HepG2 (cell line): ENCODE measurements at regions not wholly inside any gene's neighbourhood (a gene's known extent, or its start where the extent isn't known, plus 50 kb on each side); places are given as distances from the start of the nearest gene placed in this dataset.
"Not testable (repeated sequence)": the region's sequence is repeated elsewhere in the genome, so short reads cannot be mapped to it uniquely, and the experiment has no call there.

ENCODE experiments used
- ATAC-seq: fragments of 200-7000 bp; cut with Tn5 transposase; 3 replicates; pipeline ENCODE4 v1.9.1; 2020; ENCODE audit warnings: mild to moderate bottlenecking, moderate library complexity
- BruUV-seq: library from RNA; stranded (reverse); fragments of 400-500 nt; replicated peaks from 2 replicates; lab custom pipeline; 2021; lab: Mats Ljungman, UMichigan
- CTCF ChIA-PET: fragments of 300-600 bp; formaldehyde crosslinking; extraction: SDS; loops from one replicate; lab custom pipeline; 2021; ENCODE audit warnings: low total read pairs, inconsistent platforms, low intra/inter-chr PET ratio; lab: Yijun Ruan, JAX
- POLR2A ChIA-PET: fragments of 350-600 bp; sonication (Branson Sonifier 250); formaldehyde crosslinking; loops from one replicate; lab custom pipeline; 2020; ENCODE audit warnings: antibody characterized with exemption, inconsistent platforms; lab: Yijun Ruan, JAX
- DNase-seq: peaks from one replicate; pipeline ENCODE4 v3.0.0-alpha.2; 2015; ENCODE audit warnings: low spot score
- FAIRE-seq: peaks from 3 replicates; lab custom pipeline; 2011; peaks lifted over from hg19 to GRCh38; lab: Jason Lieb, UNC
- H2AFZ ChIP-seq: one replicate; pipeline ENCODE4 v1.6.1; 2011; ENCODE audit warnings: low read length, inconsistent platforms
- H3K27ac ChIP-seq: fragments of 300-600 bp; 3 replicates; pipeline ENCODE4 v1.8.0; 2011; ENCODE audit warnings: mixed run types, mild to moderate bottlenecking, mixed read lengths, low read length, inconsistent platforms; ENCODE audit not compliant: insufficient read depth; ENCODE audit errors: extremely low read length
- H3K27me3 ChIP-seq, 2 experiments: fragments of 200-600 bp in 1 of 2; 2 replicates in 1 of 2; 3 replicates in 1 of 2; pipeline versions ENCODE4 v1.6.0 to v1.8.0; 2011; ENCODE audit warnings: low read length in 2 of 2, mild to moderate bottlenecking in 2 of 2, moderate library complexity in 2 of 2, inconsistent platforms in 1 of 2; ENCODE audit not compliant: insufficient read depth in 2 of 2, control insufficient read depth in 1 of 2
- H3K36me3 ChIP-seq, 2 experiments: fragments of 200-600 bp in 1 of 2; replicated peaks in 1 of 2; 2 replicates in 1 of 2; 3 replicates in 1 of 2; pipeline versions ENCODE4 v1.5.1 to v1.8.0; 2011; ENCODE audit warnings: low read length in 2 of 2, inconsistent platforms in 1 of 2; ENCODE audit not compliant: insufficient read depth in 2 of 2, control insufficient read depth in 1 of 2
- H3K4me1 ChIP-seq: 2 replicates; pipeline ENCODE4 v1.5.1; 2012; ENCODE audit warnings: low read length, inconsistent platforms; ENCODE audit not compliant: insufficient read depth
- H3K4me2 ChIP-seq: 2 replicates; pipeline ENCODE4 v1.6.0; 2011; ENCODE audit warnings: low read depth, low read length, inconsistent platforms
- H3K4me3 ChIP-seq, 3 experiments: fragments of 200-600 bp in 1 of 3; sonication (generic), shearing (Covaris generic) in 1 of 3; replicated peaks in 1 of 3; 2 replicates each; pipeline ENCODE4 v1.5.1; 2011 to 2016; ENCODE audit warnings: low read length in 3 of 3, inconsistent platforms in 2 of 3, low read depth in 2 of 3, mild to moderate bottlenecking in 2 of 3, control low read depth in 1 of 3, mixed read lengths in 1 of 3; ENCODE audit not compliant: insufficient read depth in 1 of 3
- H3K79me2 ChIP-seq: one replicate; pipeline ENCODE4 v1.6.1; 2011; ENCODE audit warnings: low read length, inconsistent platforms; ENCODE audit not compliant: insufficient read depth
- H3K9ac ChIP-seq: 2 replicates; pipeline ENCODE4 v1.6.0; 2011; ENCODE audit warnings: mild to moderate bottlenecking, low read depth, low read length, inconsistent platforms; ENCODE audit not compliant: insufficient read depth
- H3K9me3 ChIP-seq: 2 replicates; pipeline ENCODE4 v1.5.1; 2012; ENCODE audit warnings: mild to moderate bottlenecking, low read length
- H4K20me1 ChIP-seq: 2 replicates; pipeline ENCODE4 v1.6.0; 2011; ENCODE audit warnings: inconsistent platforms, mild to moderate bottlenecking, low read length, moderate library complexity; ENCODE audit not compliant: insufficient read depth
- CTCF ChIP-seq: sonication (generic); formaldehyde crosslinking; IDR thresholded peaks from 2 replicates; pipeline ENCODE4 v1.5.0; 2020; ENCODE audit warnings: mild to moderate bottlenecking, missing genetic modification reagents, moderate library complexity
- STAG1 ChIP-seq: sonication (generic); formaldehyde crosslinking; IDR thresholded peaks from 2 replicates; pipeline ENCODE4 v1.4.0; 2020; ENCODE audit warnings: missing genetic modification reagents
- ZNF280B ChIP-seq: sonication (generic); formaldehyde crosslinking; IDR thresholded peaks from 2 replicates; pipeline ENCODE4 v1.5.0; 2020; ENCODE audit warnings: missing genetic modification reagents, mild to moderate bottlenecking, borderline replicate concordance
- WGBS: methylation state at CpG from one replicate; pipeline ENCODE4 v1.1.6; 2017; ENCODE audit warnings: low lambda C conversion rate; 5-methylcytosine and 5-hydroxymethylcytosine counted together
- in situ Hi-C: cut with HindIII; loops from 2 replicates; pipeline ENCODE4 v1.10.0; 2017; ENCODE audit warnings: low pct_unique_long_range_greater_than_20kb; ENCODE audit not compliant: extremely low pct_ligation_motif_present
- intact Hi-C: fragments of 100-400 bp; cut with micrococcal nuclease; formaldehyde crosslinking; loops from one replicate; pipeline ENCODE4 v1.10.0; 2022; ENCODE audit not compliant: unreplicated experiment

- H3K79me2 ChIP-seq, H3K4me3 ChIP-seq, H3K27ac ChIP-seq, H4K20me1 ChIP-seq, H2AFZ ChIP-seq, H3K36me3 ChIP-seq, H3K9me3 ChIP-seq, H3K4me2 ChIP-seq, POLR2A ChIA-PET, ATAC-seq, H3K4me1 ChIP-seq, intact Hi-C loops, DNase-seq, CTCF ChIA-PET, FAIRE-seq, BruUV-seq, H3K9ac ChIP-seq, H3K27me3 ChIP-seq, in situ Hi-C loops: not testable (repeated sequence)
- TF ChIP-seq STAG1 (CRISPR knock-in tag) = peak; percentile 44
- WGBS = 12% methylated on average over 3 of the region's 6 CpGs
These were observed 166.0 kb downstream of the FOXD4L6 start for GRCh38 chr9:40962461-40962860.

GRCh38 chr9:40951876-40952494 lies 176.5 kb downstream of the FOXD4L6 start:
- not testable (repeated sequence) for BruUV-seq
- 0 out of 2 replicates have a peak, but pooled peaks have one; percentile 42 for TF ChIP-seq ZNF280B (CRISPR knock-in tag)
- peak; percentile 19; the same call in 1 of the 2 replicates for TF ChIP-seq CTCF
- TF ChIP-seq, all 625 proteins: peak for 2; not testable (repeated sequence) for 623
- H4K20me1 ChIP-seq, H2AFZ ChIP-seq, H3K4me2 ChIP-seq, H3K9me3 ChIP-seq, H3K4me1 ChIP-seq, H3K79me2 ChIP-seq, H3K27ac ChIP-seq, intact Hi-C loops, CTCF ChIA-PET, POLR2A ChIA-PET, FAIRE-seq, in situ Hi-C loops, H3K27me3 ChIP-seq, H3K4me3 ChIP-seq, H3K9ac ChIP-seq, H3K36me3 ChIP-seq, DNase-seq: not testable (repeated sequence)
- peak; percentile 58 for ATAC-seq
- WGBS = 29% methylated on average over 13 of the region's 17 CpGs

GRCh38 chr9:40946228-40946627 lies 182.3 kb downstream of the FOXD4L6 start:
- H3K27me3 ChIP-seq, intact Hi-C loops, H3K4me1 ChIP-seq, H3K9me3 ChIP-seq, in situ Hi-C loops, H4K20me1 ChIP-seq, DNase-seq, BruUV-seq, H3K4me2 ChIP-seq, H3K36me3 ChIP-seq, POLR2A ChIA-PET, CTCF ChIA-PET, H3K4me3 ChIP-seq, H3K27ac ChIP-seq, FAIRE-seq, H3K79me2 ChIP-seq, H2AFZ ChIP-seq, H3K9ac ChIP-seq, ATAC-seq: not testable (repeated sequence)
- 36% methylated on average over 8 of the region's 8 CpGs for WGBS
